ENCODE measurements at regions not wholly inside any gene's neighbourhood (a gene's known extent, or its start where the extent isn't known, plus 50 kb on each side); places are given as distances from the start of the nearest gene placed in this dataset.

DNA sequence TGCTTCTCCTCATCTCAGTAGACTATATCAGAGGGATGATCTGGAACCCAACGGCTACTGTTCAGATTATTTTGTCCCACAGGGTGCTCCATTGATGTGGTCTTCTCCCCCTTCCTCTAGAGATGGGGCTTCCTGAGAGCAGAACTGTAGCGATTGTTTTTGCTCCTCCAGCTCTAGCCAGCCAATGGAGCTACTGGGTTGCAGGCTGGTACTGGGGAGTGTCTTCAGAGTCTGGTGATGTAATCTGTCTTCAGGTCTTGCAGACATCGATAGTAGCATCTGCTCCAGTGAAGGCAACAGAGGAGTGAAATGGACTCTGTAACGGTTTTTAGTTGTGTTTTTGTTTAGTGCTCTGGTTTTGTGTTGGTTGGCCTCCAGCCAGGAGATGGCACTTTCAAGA, 621.9 kb downstream of the RNF144A start:
- intact Hi-C loops (cut with DNase I), result no loop called here
- H3K36me3 ChIP-seq, result no peaks in the 10 kb centered on the region
- H3K27me3 ChIP-seq, result no peaks in the 10 kb centered on the region
- H3K9me3 ChIP-seq, result no peaks in the 10 kb centered on the region
- no peak for TF ChIP-seq EP300 (IDR thresholded peaks at IDR 0.05)
- no peak for TF ChIP-seq POLR2AphosphoS5 (IDR thresholded peaks at IDR 0.05)
- TF ChIP-seq POLR2A (IDR thresholded peaks at IDR 0.05), result no peak
- TF ChIP-seq, protein P1, sequence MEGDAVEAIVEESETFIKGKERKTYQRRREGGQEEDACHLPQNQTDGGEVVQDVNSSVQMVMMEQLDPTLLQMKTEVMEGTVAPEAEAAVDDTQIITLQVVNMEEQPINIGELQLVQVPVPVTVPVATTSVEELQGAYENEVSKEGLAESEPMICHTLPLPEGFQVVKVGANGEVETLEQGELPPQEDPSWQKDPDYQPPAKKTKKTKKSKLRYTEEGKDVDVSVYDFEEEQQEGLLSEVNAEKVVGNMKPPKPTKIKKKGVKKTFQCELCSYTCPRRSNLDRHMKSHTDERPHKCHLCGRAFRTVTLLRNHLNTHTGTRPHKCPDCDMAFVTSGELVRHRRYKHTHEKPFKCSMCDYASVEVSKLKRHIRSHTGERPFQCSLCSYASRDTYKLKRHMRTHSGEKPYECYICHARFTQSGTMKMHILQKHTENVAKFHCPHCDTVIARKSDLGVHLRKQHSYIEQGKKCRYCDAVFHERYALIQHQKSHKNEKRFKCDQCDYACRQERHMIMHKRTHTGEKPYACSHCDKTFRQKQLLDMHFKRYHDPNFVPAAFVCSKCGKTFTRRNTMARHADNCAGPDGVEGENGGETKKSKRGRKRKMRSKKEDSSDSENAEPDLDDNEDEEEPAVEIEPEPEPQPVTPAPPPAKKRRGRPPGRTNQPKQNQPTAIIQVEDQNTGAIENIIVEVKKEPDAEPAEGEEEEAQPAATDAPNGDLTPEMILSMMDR (IDR thresholded peaks at IDR 0.05), result no peak
- no peak overlapping the region for H3K27ac ChIP-seq
- no peak for DNase-seq
- H3K4me1 ChIP-seq, result no peaks in the 10 kb centered on the region
- WGBS, 2 donors, result 75 to 78% methylated on average over 4 of the region's 4 CpGs
- no peak overlapping the region for H3K4me3 ChIP-seq

DNA sequence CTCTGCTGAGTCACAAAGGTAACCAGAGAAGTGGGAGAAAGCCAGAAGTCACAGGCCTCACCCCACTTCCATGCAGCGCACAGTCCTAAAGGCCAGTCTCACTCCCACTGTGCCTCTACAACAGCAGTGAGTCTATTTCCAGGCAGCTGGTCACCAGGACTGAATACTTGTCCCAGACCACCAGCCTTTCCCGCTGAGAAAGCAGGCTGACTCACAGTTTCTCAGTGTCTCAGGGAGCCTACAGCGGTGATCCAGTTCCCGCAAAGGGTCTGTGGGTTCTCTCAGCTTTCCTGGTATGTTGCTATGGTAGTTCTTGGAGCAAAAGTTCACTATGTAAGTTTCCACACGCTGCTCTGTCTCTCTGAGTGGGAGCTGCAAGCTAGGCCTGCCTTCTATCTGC, 622.5 kb downstream of the RNF144A start:
- no peak overlapping the region for H3K4me3 ChIP-seq
- intact Hi-C loops (cut with DNase I), result no loop called here
- whole genome bisulfite sequencing, 2 donors, result 83 to 92% methylated on average over 5 of the region's 5 CpGs
- H3K36me3 ChIP-seq, result no peaks in the 10 kb centered on the region
- H3K9me3 ChIP-seq, result no peaks in the 10 kb centered on the region
- TF ChIP-seq POLR2AphosphoS5 (IDR thresholded peaks at IDR 0.05) (no peak), EP300 (IDR thresholded peaks at IDR 0.05) (no peak), POLR2A (IDR thresholded peaks at IDR 0.05) (no peak)
- TF ChIP-seq, protein P1 (IDR thresholded peaks at IDR 0.05), result no peak
- H3K27ac ChIP-seq, result no peak overlapping the region
- no peaks in the 10 kb centered on the region for H3K27me3 ChIP-seq
- no peaks in the 10 kb centered on the region for H3K4me1 ChIP-seq
- DNase-seq, result no peak

DNA sequence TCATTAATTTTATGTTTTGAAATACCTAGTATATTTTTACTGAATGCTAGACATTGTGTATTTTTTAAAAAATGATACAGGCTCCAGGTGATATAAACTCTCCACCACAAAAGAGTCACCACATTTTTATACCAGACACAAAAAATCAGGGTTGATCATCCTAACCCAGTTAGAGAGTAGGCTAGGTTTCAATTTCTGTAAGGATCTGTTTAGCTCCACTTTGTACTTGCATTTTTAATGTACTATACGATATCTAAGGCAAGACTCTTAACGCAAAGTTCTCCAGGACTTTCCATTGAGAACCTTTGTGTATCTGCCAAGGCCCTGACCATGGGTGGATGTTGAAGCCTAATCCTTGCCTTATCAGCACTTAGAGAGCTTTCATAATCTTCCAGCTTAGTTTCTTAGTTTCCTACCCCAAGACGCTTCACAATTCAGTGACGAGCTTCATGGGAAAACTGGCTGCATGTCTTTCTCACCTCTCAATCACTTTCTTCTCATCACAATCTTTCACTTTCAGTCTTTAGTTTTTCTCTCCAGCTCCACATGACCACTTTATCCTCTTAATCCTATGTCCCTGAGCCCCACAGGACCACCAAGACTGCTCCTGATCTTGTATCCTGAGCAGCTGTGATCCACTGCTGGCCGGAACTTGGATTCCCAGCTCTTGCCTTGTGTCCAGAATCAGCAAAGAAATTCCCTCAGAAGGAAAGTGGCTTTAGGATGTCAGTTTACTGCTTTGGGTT, 635.8 kb downstream of the RNF144A start:
- no peak for DNase-seq
- 63 to 75% methylated on average over 5 of the region's 5 CpGs for WGBS, 2 donors
- TF ChIP-seq EP300 (IDR thresholded peaks at IDR 0.05), result no peak
- no peak for TF ChIP-seq POLR2AphosphoS5 (IDR thresholded peaks at IDR 0.05)
- TF ChIP-seq, protein P1 (IDR thresholded peaks at IDR 0.05), result no peak
- TF ChIP-seq POLR2A (IDR thresholded peaks at IDR 0.05), result no peak
- Histone ChIP-seq H3K27me3 (no peaks in the 10 kb centered on the region), H3K4me1 (no peaks in the 10 kb centered on the region), H3K36me3 (no peaks in the 10 kb centered on the region), H3K9me3 (no peaks in the 10 kb centered on the region), H3K27ac (no peak overlapping the region), H3K4me3 (no peak overlapping the region)
- intact Hi-C loops (cut with DNase I), result no loop called here

DNA sequence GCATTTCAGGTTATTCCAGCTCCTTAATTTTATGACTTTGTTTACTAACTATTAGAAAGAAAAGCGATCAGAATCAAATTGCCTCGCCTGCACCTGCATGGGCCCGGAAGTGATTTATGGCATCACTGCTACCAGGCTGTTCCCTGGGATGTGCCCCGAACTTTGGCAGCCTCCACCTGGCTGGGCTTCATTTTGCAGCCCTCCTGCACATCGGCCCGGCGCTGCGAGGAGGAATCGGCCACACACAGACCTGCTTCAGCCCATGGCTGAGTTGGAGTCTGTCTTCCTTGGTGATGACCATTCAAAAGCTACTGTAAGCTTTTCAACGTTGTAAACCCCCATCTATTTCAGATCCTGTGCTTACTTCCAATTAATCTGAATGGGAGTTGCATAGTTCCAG, 638.0 kb downstream of the RNF144A start:
- H3K9me3 ChIP-seq, result no peaks in the 10 kb centered on the region
- no peaks in the 10 kb centered on the region for H3K27me3 ChIP-seq
- WGBS, 2 donors, result 73 to 89% methylated on average over 10 of the region's 10 CpGs
- H3K4me3 ChIP-seq, result no peak overlapping the region
- no peak for DNase-seq
- H3K4me1 ChIP-seq, result no peaks in the 10 kb centered on the region
- H3K27ac ChIP-seq, result no peak overlapping the region
- TF ChIP-seq EP300 (IDR thresholded peaks at IDR 0.05), result no peak
- TF ChIP-seq POLR2A (IDR thresholded peaks at IDR 0.05), result no peak
- TF ChIP-seq POLR2AphosphoS5 (IDR thresholded peaks at IDR 0.05), result no peak
- TF ChIP-seq, protein P1 (IDR thresholded peaks at IDR 0.05), result no peak
- H3K36me3 ChIP-seq, result no peaks in the 10 kb centered on the region
- intact Hi-C loops (cut with DNase I), result no loop called here

DNA sequence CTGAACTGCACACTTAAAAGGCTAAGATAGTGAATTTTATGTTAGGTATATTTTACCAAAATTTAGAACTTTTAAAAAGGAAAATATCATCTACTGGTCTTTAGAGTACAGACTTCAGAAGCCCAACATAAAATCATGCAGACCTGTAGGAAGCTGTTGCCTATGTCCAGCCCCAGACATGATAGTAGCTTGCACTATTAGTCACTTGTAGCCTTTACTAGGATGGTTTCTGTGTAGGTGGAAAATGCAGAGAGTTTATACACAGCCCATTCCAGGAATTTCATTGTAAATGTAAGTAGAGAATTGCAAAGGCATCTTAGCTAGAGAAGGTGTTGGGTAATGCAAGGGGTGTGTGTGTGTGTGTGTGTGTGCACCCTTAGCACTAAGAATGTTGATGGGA, 640.2 kb downstream of the RNF144A start:
- TF ChIP-seq, protein P1 (IDR thresholded peaks at IDR 0.05), result no peak
- TF ChIP-seq EP300 (IDR thresholded peaks at IDR 0.05) (no peak), POLR2A (IDR thresholded peaks at IDR 0.05) (no peak), POLR2AphosphoS5 (IDR thresholded peaks at IDR 0.05) (no peak)
- Histone ChIP-seq H3K9me3 (no peaks in the 10 kb centered on the region), H3K4me1 (no peaks in the 10 kb centered on the region), H3K27me3 (no peaks in the 10 kb centered on the region), H3K4me3 (no peak overlapping the region), H3K36me3 (no peaks in the 10 kb centered on the region), H3K27ac (no peak overlapping the region)
- intact Hi-C loops (cut with DNase I), result no loop called here
- DNase-seq, result no peak
